GM21737 (cell line): ENCODE measurements at regions not wholly inside any gene's neighbourhood (a gene's known extent, or its start where the extent isn't known, plus 50 kb on each side); places are given as distances from the start of the nearest gene placed in this dataset.

Source experiments
- ATAC-seq: cut with Tn5 transposase; IDR thresholded peaks from one replicate; pipeline ENCODE4 v1.9.1; 2021; ENCODE audit warnings: mild to moderate bottlenecking, moderate library complexity; ENCODE audit not compliant: unreplicated experiment

GRCh38 chr2:7824211-7824610 is 857.6 kb upstream of the ID2 start:
- ATAC-seq, result no peak

- ATAC-seq, result no peak
These were observed 856.1 kb upstream of the ID2 start for GRCh38 chr2:7825591-7826312.

GRCh38 chr2:7826656-7827055 is 855.2 kb upstream of the ID2 start:
- no peak for ATAC-seq

GRCh38 chr2:7829241-7829640 is 852.6 kb upstream of the ID2 start:
- no peak for ATAC-seq

- ATAC-seq, result no peak
These were observed 851.2 kb upstream of the ID2 start for GRCh38 chr2:7830616-7831015.

GRCh38 chr2:7835151-7835550 is 846.7 kb upstream of the ID2 start:
- peak; percentile 23 for ATAC-seq

- ATAC-seq, result peak; percentile 99
These were observed 845.9 kb upstream of the ID2 start for GRCh38 chr2:7835693-7836680.

GRCh38 chr2:7837237-7837760 is 844.6 kb upstream of the ID2 start:
- no peak for ATAC-seq

GRCh38 chr2:7838669-7839068 is 843.2 kb upstream of the ID2 start:
- no peak for ATAC-seq

GRCh38 chr2:7840651-7841380 is 841.0 kb upstream of the ID2 start:
- ATAC-seq, result no peak

GRCh38 chr2:7841751-7842150 is 840.1 kb upstream of the ID2 start:
- ATAC-seq, result no peak

GRCh38 chr2:7844414-7844965 is 837.4 kb upstream of the ID2 start:
- no peak for ATAC-seq

GRCh38 chr2:7845332-7845731 is 836.5 kb upstream of the ID2 start:
- no peak for ATAC-seq

GRCh38 chr2:7846607-7847006 is 835.2 kb upstream of the ID2 start:
- no peak for ATAC-seq

- no peak for ATAC-seq
These were observed 834.5 kb upstream of the ID2 start for GRCh38 chr2:7847321-7847720.

GRCh38 chr2:7849027-7849426 is 832.8 kb upstream of the ID2 start:
- no peak for ATAC-seq

- ATAC-seq, result no peak
These were observed 832.3 kb upstream of the ID2 start for GRCh38 chr2:7849531-7849930.

GRCh38 chr2:7852546-7852945 is 829.3 kb upstream of the ID2 start:
- ATAC-seq, result no peak

- ATAC-seq, result no peak
These were observed 824.0 kb upstream of the ID2 start for GRCh38 chr2:7857904-7858303.

- ATAC-seq, result no peak
These were observed 823.2 kb upstream of the ID2 start for GRCh38 chr2:7858624-7859023.

- no peak for ATAC-seq
These were observed 821.2 kb upstream of the ID2 start for GRCh38 chr2:7860693-7861092.
